IMR-90 (cell line): ENCODE measurements at regions not wholly inside any gene's neighbourhood (a gene's known extent, or its start where the extent isn't known, plus 50 kb on each side); places are given as distances from the start of the nearest gene placed in this dataset.

Source experiments
- ATAC-seq: fragments of 200-7000 bp; cut with Tn5 transposase; 2 replicates; pipeline ENCODE4 v1.9.1; 2020; ENCODE audit warnings: low read depth, mild to moderate bottlenecking, moderate library complexity
- BruUV-seq: library from RNA; stranded (reverse); fragments of 400-500 nt; replicated peaks from 2 replicates; lab custom pipeline; 2021; lab: Mats Ljungman, UMichigan
- CTCF ChIA-PET: fragments of 300-600 bp; formaldehyde crosslinking; extraction: SDS; loops from one replicate; lab custom pipeline; 2021; ENCODE audit warnings: antibody characterized with exemption; lab: Yijun Ruan, JAX
- POLR2A ChIA-PET: fragments of 300-600 bp; sonication (Branson Sonifier 250); formaldehyde crosslinking; loops from one replicate; lab custom pipeline; 2022; ENCODE audit warnings: antibody characterized with exemption; ENCODE audit not compliant: unreplicated experiment; lab: Charles Lee
- DNase-seq: peaks from one replicate; pipeline ENCODE4 v3.0.0; 2013
- H2AFZ ChIP-seq: replicated peaks from 2 replicates; pipeline ENCODE3; 2013; ENCODE audit warnings: low read length, mild to moderate bottlenecking; ENCODE audit not compliant: poor library complexity
- H2AK5ac ChIP-seq: 2 replicates; pipeline ENCODE4 v1.6.1; 2013; ENCODE audit warnings: low read depth, low read length, inconsistent platforms
- H2AK9ac ChIP-seq: replicated peaks from 2 replicates; pipeline ENCODE3; 2013; ENCODE audit warnings: mild to moderate bottlenecking, low read depth, low read length, moderate library complexity; ENCODE audit not compliant: poor library complexity
- H2BK120ac ChIP-seq: 2 replicates; pipeline ENCODE4 v1.6.1; 2013; ENCODE audit warnings: low read depth, low read length, inconsistent platforms
- H2BK15ac ChIP-seq: 3 replicates; pipeline ENCODE4 v1.6.1; 2013; ENCODE audit warnings: low read depth, low read length, inconsistent platforms
- H2BK20ac ChIP-seq: 2 replicates; pipeline ENCODE4 v1.6.1; 2013; ENCODE audit warnings: low read depth, mild to moderate bottlenecking, inconsistent platforms, low read length, moderate library complexity
- H2BK5ac ChIP-seq: 2 replicates; pipeline ENCODE4 v1.6.1; 2013; ENCODE audit warnings: mild to moderate bottlenecking, low read depth, low read length, inconsistent platforms; ENCODE audit not compliant: poor library complexity, severe bottlenecking
- H3K14ac ChIP-seq: replicated peaks from 2 replicates; pipeline ENCODE4 v1.6.1; 2013; ENCODE audit warnings: low read depth, low read length, inconsistent platforms
- H3K18ac ChIP-seq: 2 replicates; pipeline ENCODE4 v1.6.1; 2013; ENCODE audit warnings: low read depth, low read length, control low read depth
- H3K23ac ChIP-seq: 2 replicates; pipeline ENCODE4 v1.6.1; 2013; ENCODE audit warnings: low read depth, low read length, inconsistent platforms
- H3K27ac ChIP-seq: 2 replicates; pipeline ENCODE4 v1.5.1; 2013; ENCODE audit warnings: mild to moderate bottlenecking, control low read depth, low read length; ENCODE audit not compliant: insufficient read depth
- H3K27me3 ChIP-seq: 2 replicates; pipeline ENCODE4 v1.6.1; 2013; ENCODE audit warnings: low read length; ENCODE audit not compliant: control insufficient read depth, insufficient read depth
- H3K36me3 ChIP-seq: 2 replicates; pipeline ENCODE4 v1.6.1; 2013; ENCODE audit warnings: low read length, mixed read lengths; ENCODE audit not compliant: control insufficient read depth, insufficient read depth
- H3K4ac ChIP-seq: 2 replicates; pipeline ENCODE4 v1.6.1; 2013; ENCODE audit warnings: low read depth, low read length, inconsistent platforms
- H3K4me1 ChIP-seq: 2 replicates; pipeline ENCODE4 v1.6.1; 2013; ENCODE audit warnings: low read length, mixed read lengths; ENCODE audit not compliant: control insufficient read depth, insufficient read depth
- H3K4me2 ChIP-seq: 2 replicates; pipeline ENCODE4 v1.6.1; 2013; ENCODE audit warnings: low read depth, mild to moderate bottlenecking, control low read depth, low read length, moderate library complexity
- H3K4me3 ChIP-seq: 2 replicates; pipeline ENCODE4 v1.5.1; 2013; ENCODE audit warnings: low read depth, mild to moderate bottlenecking, control low read depth, low read length, moderate library complexity; ENCODE audit not compliant: insufficient read depth
- H3K56ac ChIP-seq: 2 replicates; pipeline ENCODE4 v1.6.1; 2013; ENCODE audit warnings: low read length, inconsistent platforms; ENCODE audit not compliant: insufficient read depth; ENCODE audit errors: extremely low read depth
- H3K79me1 ChIP-seq, 2 experiments: 2 replicates each; pipeline ENCODE4 v1.6.1; 2013; ENCODE audit warnings: low read length in 2 of 2, inconsistent platforms in 1 of 2, low read depth in 1 of 2
- H3K9ac ChIP-seq: 2 replicates; pipeline ENCODE4 v1.6.1; 2013; ENCODE audit warnings: low read depth, low read length, control low read depth
- H3K9me1 ChIP-seq: 2 replicates; pipeline ENCODE4 v1.6.1; 2013; ENCODE audit warnings: low read length, inconsistent platforms; ENCODE audit not compliant: insufficient read depth
- H3K9me3 ChIP-seq: 2 replicates; pipeline ENCODE4 v1.6.1; 2013; ENCODE audit warnings: low read length; ENCODE audit not compliant: control insufficient read depth, insufficient read depth
- H4K20me1 ChIP-seq: 2 replicates; pipeline ENCODE4 v1.6.1; 2013; ENCODE audit warnings: low read length, inconsistent platforms; ENCODE audit not compliant: insufficient read depth
- H4K5ac ChIP-seq: 2 replicates; pipeline ENCODE4 v1.6.1; 2013; ENCODE audit warnings: mild to moderate bottlenecking, low read depth, low read length, control low read depth
- H4K8ac ChIP-seq, 2 experiments: 2 replicates each; pipeline ENCODE4 v1.6.1; 2013; ENCODE audit warnings: low read depth in 2 of 2, low read length in 2 of 2, control low read depth in 1 of 2, inconsistent platforms in 1 of 2
- H4K91ac ChIP-seq: 2 replicates; pipeline ENCODE4 v1.6.1; 2013; ENCODE audit warnings: low read depth, low read length, inconsistent platforms; ENCODE audit not compliant: insufficient read depth
- CEBPB ChIP-seq: IDR thresholded peaks from 2 replicates; pipeline ENCODE4 v1.6.1; 2012; ENCODE audit warnings: low read depth, low read length, improper control_type of control experiment
- USF2 ChIP-seq: fragments of 150-350 bp; IDR thresholded peaks from 2 replicates; pipeline ENCODE4 v1.6.1; 2017; ENCODE audit warnings: mild to moderate bottlenecking, antibody characterized with exemption, low read length, low read depth
- WGBS, 2 experiments: methylation state at CpG; one replicate each; pipeline versions ENCODE4 v1.1.5 to v1.1.7; 2013; ENCODE audit warnings: missing lambda C conversion rate in 2 of 2; ENCODE audit not compliant: insufficient read length in 1 of 2; ENCODE audit errors: extremely low coverage in 2 of 2; 5-methylcytosine and 5-hydroxymethylcytosine counted together
- dilution Hi-C: fragments of 300-500 bp; cut with HindIII; formaldehyde crosslinking; loops from one replicate; pipeline ENCODE4 v1.14.3; 2018; ENCODE audit warnings: low sequenced_read_pairs; ENCODE audit not compliant: unreplicated experiment
- in situ Hi-C: fragments of 300-500 bp; cut with MboI; formaldehyde crosslinking; loops from 3 replicates; pipeline ENCODE4 v1.14.3; 2019; ENCODE audit warnings: low sequenced_read_pairs, inconsistent platforms, mixed read lengths
- intact Hi-C: fragments of 100-400 bp; cut with micrococcal nuclease; formaldehyde crosslinking; loops from 2 replicates; pipeline ENCODE4 v1.10.0; 2022
- TF ChIP-seq, protein P1 (sequence below): fragments of 150-350 bp; IDR thresholded peaks from 2 replicates; pipeline ENCODE4 v1.6.1; 2016; ENCODE audit warnings: low read depth, mild to moderate bottlenecking, low read length, moderate library complexity, borderline replicate concordance

- H2BK5ac ChIP-seq: peak overlapping the region; percentile 63
- peaks cover 7% of the 10 kb centered on the region for H3K9me1 ChIP-seq
- ChIA-PET CTCF (interaction anchor here (1.0 kb wide), 1 partner anchor 55 kb away, joined by 3 read pairs; no protein-coding TSS in a partner anchor), POLR2A (interaction anchor here (0.6 kb wide), 1 partner anchor 155 kb away, joined by 3 read pairs; no protein-coding TSS in a partner anchor)
- intact Hi-C loops (loop anchor here (2.0 kb wide), 1 partner anchor 278 kb away; no protein-coding TSS in a partner anchor), dilution Hi-C loops (no loop called here), in situ Hi-C loops (no loop called here)
- H3K79me1 ChIP-seq: no peaks in the 10 kb centered on the region
- TF ChIP-seq CEBPB (no peak), USF2 (no peak)
- TF ChIP-seq, protein P1, sequence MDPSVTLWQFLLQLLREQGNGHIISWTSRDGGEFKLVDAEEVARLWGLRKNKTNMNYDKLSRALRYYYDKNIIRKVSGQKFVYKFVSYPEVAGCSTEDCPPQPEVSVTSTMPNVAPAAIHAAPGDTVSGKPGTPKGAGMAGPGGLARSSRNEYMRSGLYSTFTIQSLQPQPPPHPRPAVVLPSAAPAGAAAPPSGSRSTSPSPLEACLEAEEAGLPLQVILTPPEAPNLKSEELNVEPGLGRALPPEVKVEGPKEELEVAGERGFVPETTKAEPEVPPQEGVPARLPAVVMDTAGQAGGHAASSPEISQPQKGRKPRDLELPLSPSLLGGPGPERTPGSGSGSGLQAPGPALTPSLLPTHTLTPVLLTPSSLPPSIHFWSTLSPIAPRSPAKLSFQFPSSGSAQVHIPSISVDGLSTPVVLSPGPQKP: no peak
- peak overlapping the region; percentile 49 for H2AK9ac ChIP-seq
- H3K4me1 ChIP-seq: peaks cover 13% of the 10 kb centered on the region; the same call in 1 of the 2 replicates
- H3K56ac ChIP-seq: peak overlapping the region; percentile 61; the same call in 1 of the 2 replicates
- H3K23ac ChIP-seq: peak overlapping the region; percentile 77
- H2BK120ac ChIP-seq: peak overlapping the region; percentile 84
- peak overlapping the region; percentile 77 for H3K14ac ChIP-seq
- H2BK15ac ChIP-seq: peak overlapping the region; percentile 95; the same call in 2 of the 3 replicates
- peak overlapping the region; percentile 97 for H3K4ac ChIP-seq
- BruUV-seq: no TSS peak
- H2BK20ac ChIP-seq: peak overlapping the region; percentile 88
- H4K20me1 ChIP-seq: no peaks in the 10 kb centered on the region
- H4K91ac ChIP-seq: peak overlapping the region; percentile 83
- peak overlapping the region; percentile 51 to 58 for H4K8ac ChIP-seq
- H3K4me3 ChIP-seq: no peak overlapping the region
- DNase-seq (peak; percentile 60), ATAC-seq (peak; percentile 38)
- no peaks in the 10 kb centered on the region for H3K9me3 ChIP-seq
- H3K18ac ChIP-seq: peak overlapping the region; percentile 95
- no peaks in the 10 kb centered on the region for H3K27me3 ChIP-seq
- H2AK5ac ChIP-seq: peak overlapping the region; percentile 18; the same call in 1 of the 2 replicates
- peak overlapping the region; percentile 82 for H3K27ac ChIP-seq
- no CpG with 5 or more reads among the region's 1 CpG for WGBS, 2 experiments
- peak overlapping the region; percentile 57 for H2AFZ ChIP-seq
- peak overlapping the region; percentile 10; the same call in 1 of the 2 replicates for H3K4me2 ChIP-seq
- peak overlapping the region; percentile 98 for H4K5ac ChIP-seq
- H3K36me3 ChIP-seq: no peaks in the 10 kb centered on the region
- peak overlapping the region; percentile 65; the same call in 1 of the 2 replicates for H3K9ac ChIP-seq
Measured at GRCh38 chr21:27422435-27422834, 455.5 kb upstream of the ADAMTS5 start.
